ENCODE measurements at regions not wholly inside any gene's neighbourhood (a gene's known extent, or its start where the extent isn't known, plus 50 kb on each side); places are given as distances from the start of the nearest gene placed in this dataset.

- DNase-seq (ENCODE audit: low read depth), result no peak
These were observed 53.2 kb upstream of the FSTL4 start for GRCh38 chr5:133665571-133665970.

GRCh38 chr5:133664422-133664821, 52.1 kb upstream of the FSTL4 start:
- DNase-seq (ENCODE audit: low read depth), result no peak

GRCh38 chr5:133663397-133664054, 51.2 kb upstream of the FSTL4 start:
- DNase-seq (ENCODE audit: low read depth), result no peak

- DNase-seq (ENCODE audit: low read depth), result no peak
These were observed 50.2 kb upstream of the FSTL4 start for GRCh38 chr5:133662578-133662977.
